ENCODE measurements at regions not wholly inside any gene's neighbourhood (a gene's known extent, or its start where the extent isn't known, plus 50 kb on each side); places are given as distances from the start of the nearest gene placed in this dataset.

DNA sequence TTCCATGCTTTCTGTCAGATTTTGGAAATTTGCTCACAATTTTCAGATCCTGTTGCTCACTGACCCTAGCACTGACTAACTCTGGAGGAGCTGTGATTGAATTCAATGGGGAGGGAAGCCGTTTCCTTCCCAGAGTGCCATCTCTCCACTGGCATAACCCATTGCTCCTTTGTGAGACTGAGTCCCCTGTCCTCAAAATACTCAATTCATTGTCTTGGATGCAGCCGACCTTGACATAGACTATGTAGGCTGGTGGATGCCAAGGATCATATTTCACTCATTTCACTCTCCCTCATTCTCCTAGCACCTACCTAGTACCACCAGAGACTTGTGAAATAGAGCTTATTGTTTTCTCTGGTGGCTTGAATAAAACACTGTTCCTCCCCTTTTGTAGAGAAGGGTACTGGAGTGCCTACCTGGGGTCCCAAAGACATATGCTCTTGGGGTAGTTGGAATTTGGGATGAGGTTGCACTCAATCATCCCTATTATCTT is 511.3 kb upstream of the ZMIZ1 start:
- no peak overlapping the region for H3K4me3 ChIP-seq (ENCODE audit: low read length)
- no peaks in the 10 kb centered on the region for H3K27me3 ChIP-seq (replicated peaks; ENCODE audit: control insufficient read depth, insufficient read depth, low read length)
- no peak overlapping the region for H3K9ac ChIP-seq (ENCODE audit: low read length)
- H3K4me1 ChIP-seq (ENCODE audit: control insufficient read depth, insufficient read depth, low read length), result peaks cover 12% of the 10 kb centered on the region
- DNase-seq (ENCODE audit: low read depth), result no peak
- H3K36me3 ChIP-seq (ENCODE audit: control insufficient read depth, insufficient read depth, low read length, severe bottlenecking), result no peaks in the 10 kb centered on the region
- no peaks in the 10 kb centered on the region for H3K9me3 ChIP-seq (ENCODE audit: control insufficient read depth, low read length)

DNA sequence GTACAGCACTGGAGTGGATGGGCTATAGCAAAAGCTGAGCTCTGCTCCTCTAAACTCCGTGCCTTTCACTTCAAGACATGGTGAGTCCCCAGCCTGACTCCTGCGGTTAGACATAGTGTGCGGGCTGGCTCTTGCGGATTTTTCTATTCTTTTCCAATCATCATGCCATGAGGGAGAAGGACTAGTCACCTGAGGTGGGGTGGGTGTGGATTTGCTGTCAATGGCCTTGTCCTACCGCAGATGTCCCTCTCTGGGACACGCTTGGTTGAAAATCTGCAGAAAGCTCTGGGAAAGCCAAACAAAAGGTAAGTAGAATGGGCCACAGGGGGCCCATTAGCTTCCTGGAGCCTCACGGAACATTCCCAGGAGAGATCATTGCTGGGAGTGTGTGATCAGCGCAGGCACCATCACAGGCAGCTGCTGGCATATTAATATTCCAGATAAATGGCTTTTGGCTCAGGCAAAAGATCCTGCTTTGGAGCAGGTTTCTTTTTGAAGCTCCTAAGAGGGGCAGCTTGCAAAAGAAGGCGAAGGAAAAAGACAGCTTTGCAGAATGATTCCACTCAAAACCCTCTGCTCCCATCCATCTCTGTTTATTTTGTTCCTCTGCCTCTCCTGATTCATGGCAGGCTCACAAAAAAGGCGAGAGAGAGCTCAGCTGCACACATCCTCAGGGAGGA is 509.0 kb upstream of the ZMIZ1 start:
- DNase-seq (ENCODE audit: low read depth), result no peak

GRCh38 chr10:78560341-78560688 is 508.5 kb upstream of the ZMIZ1 start:
- Histone ChIP-seq H3K36me3 (ENCODE audit: control insufficient read depth, insufficient read depth, low read length, severe bottlenecking) (no peaks in the 10 kb centered on the region), H3K9me3 (ENCODE audit: control insufficient read depth, low read length) (no peaks in the 10 kb centered on the region), H3K4me3 (ENCODE audit: low read length) (no peak overlapping the region), H3K4me1 (ENCODE audit: control insufficient read depth, insufficient read depth, low read length) (peaks cover 8% of the 10 kb centered on the region), H3K27me3 (replicated peaks; ENCODE audit: control insufficient read depth, insufficient read depth, low read length) (no peaks in the 10 kb centered on the region), H3K9ac (ENCODE audit: low read length) (no peak overlapping the region)
- no peak for DNase-seq (ENCODE audit: low read depth)

More for the DNA sequence above, 509.0 kb upstream of the ZMIZ1 start:
- peaks cover 8% of the 10 kb centered on the region for H3K4me1 ChIP-seq (ENCODE audit: control insufficient read depth, insufficient read depth, low read length)
- H3K36me3 ChIP-seq (ENCODE audit: control insufficient read depth, insufficient read depth, low read length, severe bottlenecking), result no peaks in the 10 kb centered on the region
- no peaks in the 10 kb centered on the region for H3K27me3 ChIP-seq (replicated peaks; ENCODE audit: control insufficient read depth, insufficient read depth, low read length)
- H3K9ac ChIP-seq (ENCODE audit: low read length), result no peak overlapping the region
- no peak overlapping the region for H3K4me3 ChIP-seq (ENCODE audit: low read length)
- H3K9me3 ChIP-seq (ENCODE audit: control insufficient read depth, low read length), result no peaks in the 10 kb centered on the region

DNA sequence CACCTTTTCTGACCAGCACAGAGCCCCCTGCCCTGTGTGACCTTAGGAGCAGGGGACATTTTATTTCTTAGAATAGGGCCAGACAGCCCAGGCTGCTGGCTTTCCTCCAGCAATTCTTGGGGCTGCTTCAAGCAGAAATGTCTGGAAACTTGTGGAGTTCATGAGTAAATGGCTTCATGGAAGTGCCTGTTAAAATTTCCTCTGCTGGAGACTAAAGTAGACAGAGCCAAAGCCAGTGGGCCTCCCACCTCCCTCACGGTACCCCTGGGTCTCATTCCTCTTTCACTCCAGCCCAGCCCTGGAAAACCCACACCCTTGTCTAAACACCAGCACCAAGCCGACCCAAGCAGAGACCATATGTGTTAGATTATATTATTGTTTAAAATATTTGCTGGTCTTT is 505.5 kb upstream of the ZMIZ1 start:
- DNase-seq (ENCODE audit: low read depth), result peak; percentile 37
- peaks cover 23% of the 10 kb centered on the region for H3K4me1 ChIP-seq (ENCODE audit: control insufficient read depth, insufficient read depth, low read length)

GRCh38 chr10:78565841-78566240 is 502.9 kb upstream of the ZMIZ1 start:
- peaks cover 6% of the 10 kb centered on the region for H3K9me3 ChIP-seq (ENCODE audit: control insufficient read depth, low read length)

More for the DNA sequence above, 505.5 kb upstream of the ZMIZ1 start:
- Histone ChIP-seq H3K27me3 (replicated peaks; ENCODE audit: control insufficient read depth, insufficient read depth, low read length) (no peaks in the 10 kb centered on the region), H3K9me3 (ENCODE audit: control insufficient read depth, low read length) (peaks cover under 1% of the 10 kb centered on the region), H3K36me3 (ENCODE audit: control insufficient read depth, insufficient read depth, low read length, severe bottlenecking) (no peaks in the 10 kb centered on the region), H3K4me3 (ENCODE audit: low read length) (no peak overlapping the region), H3K9ac (ENCODE audit: low read length) (no peak overlapping the region)

DNA sequence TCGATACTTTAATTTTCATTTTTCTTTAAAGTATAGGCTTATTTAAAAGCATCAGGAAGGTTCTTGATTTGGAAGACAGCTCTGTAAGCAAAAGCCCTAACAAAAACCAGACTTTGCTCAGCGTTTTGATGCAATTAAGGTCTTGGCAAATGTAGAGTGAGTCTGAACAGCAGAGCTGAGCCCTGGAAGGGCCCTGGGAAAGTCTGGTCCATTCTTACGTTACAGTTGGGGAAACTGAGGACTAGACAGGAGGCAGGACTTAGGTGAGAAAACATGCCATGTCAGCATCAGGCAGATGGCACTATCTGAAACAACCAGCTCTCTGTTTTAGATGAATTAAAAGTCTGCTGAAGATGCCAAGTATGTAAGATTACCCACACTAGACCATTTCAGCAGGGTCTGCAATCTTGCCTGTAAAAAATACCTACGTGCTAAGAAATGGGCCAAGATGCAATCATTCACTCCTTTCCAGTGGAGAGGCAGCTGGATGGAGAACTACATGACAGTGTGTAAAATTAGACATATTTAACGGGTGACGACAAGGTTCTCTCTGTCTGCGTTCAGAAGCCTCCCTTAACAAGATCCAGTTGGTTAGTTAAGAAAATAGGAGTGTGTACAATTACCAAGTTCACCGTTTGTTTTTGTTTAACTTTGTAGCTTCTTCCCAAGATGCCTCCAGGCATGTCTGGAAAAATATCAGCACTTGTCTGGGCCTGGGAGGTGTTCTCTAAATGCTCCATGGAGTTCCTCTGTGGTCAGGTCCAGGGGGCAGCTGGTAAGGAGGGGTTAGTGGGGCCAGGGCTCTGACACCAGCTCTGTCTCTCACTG is 502.3 kb upstream of the ZMIZ1 start:
- Histone ChIP-seq H3K4me3 (ENCODE audit: low read length) (no peak overlapping the region), H3K4me1 (ENCODE audit: control insufficient read depth, insufficient read depth, low read length) (peaks cover 28% of the 10 kb centered on the region), H3K27me3 (replicated peaks; ENCODE audit: control insufficient read depth, insufficient read depth, low read length) (no peaks in the 10 kb centered on the region), H3K9me3 (ENCODE audit: control insufficient read depth, low read length) (peaks cover 6% of the 10 kb centered on the region), H3K9ac (ENCODE audit: low read length) (peak overlapping the region; percentile 31), H3K36me3 (ENCODE audit: control insufficient read depth, insufficient read depth, low read length, severe bottlenecking) (no peaks in the 10 kb centered on the region)
- DNase-seq (ENCODE audit: low read depth), result peak; percentile 44

More at GRCh38 chr10:78565841-78566240, 502.9 kb upstream of the ZMIZ1 start:
- DNase-seq (ENCODE audit: low read depth), result no peak
- H3K36me3 ChIP-seq (ENCODE audit: control insufficient read depth, insufficient read depth, low read length, severe bottlenecking), result no peaks in the 10 kb centered on the region
- peaks cover 22% of the 10 kb centered on the region for H3K4me1 ChIP-seq (ENCODE audit: control insufficient read depth, insufficient read depth, low read length)
- no peaks in the 10 kb centered on the region for H3K27me3 ChIP-seq (replicated peaks; ENCODE audit: control insufficient read depth, insufficient read depth, low read length)
- H3K4me3 ChIP-seq (ENCODE audit: low read length), result no peak overlapping the region
- H3K9ac ChIP-seq (ENCODE audit: low read length), result no peak overlapping the region

DNA sequence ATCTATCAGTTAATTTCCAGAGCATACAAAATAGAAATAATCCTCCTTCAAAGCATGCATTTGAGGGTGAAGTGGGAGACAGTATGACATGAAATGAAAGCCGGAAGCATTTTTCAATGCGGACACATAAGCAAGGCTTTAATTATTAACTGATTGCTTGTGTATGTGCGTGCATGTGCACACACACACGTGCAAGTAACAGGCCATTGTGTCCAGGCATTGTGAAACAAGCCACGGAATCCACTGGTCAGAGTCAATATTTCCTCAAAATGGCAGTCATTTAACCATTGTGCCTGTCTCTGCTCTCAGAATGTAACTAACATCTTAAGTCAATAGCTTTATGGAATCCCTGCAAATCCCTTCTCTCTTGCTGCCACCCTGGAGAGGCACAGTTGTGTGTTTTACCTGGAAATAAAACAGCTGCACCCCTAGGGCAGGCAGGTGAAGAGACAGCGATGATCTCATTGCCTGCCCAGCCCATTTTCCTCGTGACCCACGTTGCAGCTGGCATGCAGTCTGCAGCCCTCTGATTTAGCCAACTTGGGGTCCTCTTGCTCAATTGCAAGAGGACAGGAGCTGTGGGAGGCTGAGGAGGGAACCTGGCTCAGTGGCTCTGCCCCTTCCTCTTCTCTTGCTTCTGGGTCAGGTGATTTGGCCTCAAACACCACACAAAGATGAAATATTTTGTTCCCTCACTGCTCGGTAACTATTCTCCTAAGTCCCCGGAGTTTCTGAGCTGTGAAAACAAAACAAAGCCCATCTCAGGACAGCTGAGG is 500.9 kb upstream of the ZMIZ1 start:
- H3K36me3 ChIP-seq (ENCODE audit: control insufficient read depth, insufficient read depth, low read length, severe bottlenecking), result no peaks in the 10 kb centered on the region
- H3K4me3 ChIP-seq (ENCODE audit: low read length), result no peak overlapping the region
- H3K27me3 ChIP-seq (replicated peaks; ENCODE audit: control insufficient read depth, insufficient read depth, low read length), result no peaks in the 10 kb centered on the region
- no peak overlapping the region for H3K9ac ChIP-seq (ENCODE audit: low read length)
- H3K9me3 ChIP-seq (ENCODE audit: control insufficient read depth, low read length), result peaks cover 6% of the 10 kb centered on the region
- DNase-seq (ENCODE audit: low read depth), result no peak
- H3K4me1 ChIP-seq (ENCODE audit: control insufficient read depth, insufficient read depth, low read length), result peaks cover 42% of the 10 kb centered on the region

DNA sequence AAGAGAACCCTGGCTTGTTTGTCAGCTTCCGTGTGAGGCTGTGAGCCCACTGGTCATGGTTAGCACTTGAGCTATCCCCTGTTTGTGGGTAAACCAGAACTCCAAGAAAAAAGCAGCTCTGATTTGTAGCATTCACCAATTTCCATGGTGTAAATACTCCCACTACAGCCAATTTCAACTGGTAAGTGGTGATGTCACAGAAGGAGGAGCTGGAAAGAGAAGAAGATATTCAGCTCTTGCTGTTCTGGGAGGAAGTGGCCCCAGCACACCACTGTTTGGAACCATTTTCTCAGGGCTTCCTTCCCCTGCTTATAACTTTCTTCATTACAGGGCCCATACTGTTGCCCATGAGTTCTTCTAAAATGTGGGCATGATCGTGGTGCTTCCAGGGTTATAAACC is 500.1 kb upstream of the ZMIZ1 start:
- no peak for DNase-seq (ENCODE audit: low read depth)
- no peak overlapping the region for H3K4me3 ChIP-seq (ENCODE audit: low read length)
- peaks cover 6% of the 10 kb centered on the region for H3K9me3 ChIP-seq (ENCODE audit: control insufficient read depth, low read length)
- H3K27me3 ChIP-seq (replicated peaks; ENCODE audit: control insufficient read depth, insufficient read depth, low read length), result no peaks in the 10 kb centered on the region
- H3K9ac ChIP-seq (ENCODE audit: low read length), result no peak overlapping the region
- no peaks in the 10 kb centered on the region for H3K36me3 ChIP-seq (ENCODE audit: control insufficient read depth, insufficient read depth, low read length, severe bottlenecking)
- peaks cover 49% of the 10 kb centered on the region for H3K4me1 ChIP-seq (ENCODE audit: control insufficient read depth, insufficient read depth, low read length)

DNA sequence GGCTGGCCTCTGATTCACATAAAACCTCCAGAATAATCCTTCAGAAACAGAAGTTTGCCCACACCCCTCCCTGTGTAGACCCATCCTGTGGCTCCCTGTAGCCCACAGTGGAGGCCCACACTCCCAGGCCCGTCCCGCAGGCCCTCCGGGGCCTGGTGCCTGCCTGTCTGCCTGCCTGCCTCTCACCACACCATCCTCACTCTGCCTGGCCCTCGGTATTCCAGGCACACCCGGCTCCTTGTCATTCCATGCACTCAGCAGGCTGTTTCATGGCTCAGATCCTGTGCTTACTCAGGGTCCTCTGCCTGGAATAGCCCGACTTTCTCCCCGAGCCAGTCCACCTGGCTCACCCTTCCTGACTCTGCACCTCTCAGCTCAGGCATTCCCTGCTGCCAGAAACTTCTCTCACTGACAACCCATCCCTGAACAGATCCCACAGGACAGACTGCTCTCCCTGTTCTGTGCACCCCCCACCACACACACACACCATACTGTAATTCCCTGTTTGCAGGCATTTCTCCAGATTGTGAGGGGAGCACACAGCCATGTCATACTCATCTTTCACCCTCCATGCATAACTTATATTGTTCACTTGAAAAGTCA is 498.0 kb upstream of the ZMIZ1 start:
- peak overlapping the region; percentile 67 for H3K9ac ChIP-seq (ENCODE audit: low read length)
- H3K4me1 ChIP-seq (ENCODE audit: control insufficient read depth, insufficient read depth, low read length), result peaks cover 52% of the 10 kb centered on the region
- no peaks in the 10 kb centered on the region for H3K27me3 ChIP-seq (replicated peaks; ENCODE audit: control insufficient read depth, insufficient read depth, low read length)
- H3K9me3 ChIP-seq (ENCODE audit: control insufficient read depth, low read length), result peaks cover 6% of the 10 kb centered on the region
- DNase-seq (ENCODE audit: low read depth), result no peak
- H3K36me3 ChIP-seq (ENCODE audit: control insufficient read depth, insufficient read depth, low read length, severe bottlenecking), result no peaks in the 10 kb centered on the region
- no peak overlapping the region for H3K4me3 ChIP-seq (ENCODE audit: low read length)

DNA sequence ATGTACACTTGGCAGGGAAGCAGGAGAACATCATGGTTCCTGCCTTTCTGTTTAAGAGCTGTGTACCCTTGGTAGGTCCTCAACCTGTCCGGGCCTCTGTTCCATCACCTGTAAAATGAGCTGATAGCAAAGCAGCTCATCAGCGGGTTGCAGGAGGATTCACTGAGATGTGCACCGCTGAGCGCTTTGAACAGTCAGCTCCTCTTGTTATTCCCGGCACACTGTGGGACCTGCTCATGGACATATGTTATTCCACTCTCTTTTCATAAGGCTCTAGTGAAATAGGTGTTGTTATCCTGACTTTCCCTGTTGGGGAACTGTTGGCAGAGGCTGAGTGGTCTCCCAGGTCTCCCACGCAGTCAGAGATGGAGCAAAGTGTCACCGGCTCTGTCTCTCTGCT is 497.5 kb upstream of the ZMIZ1 start:
- no peak for DNase-seq (ENCODE audit: low read depth)
- no peaks in the 10 kb centered on the region for H3K36me3 ChIP-seq (ENCODE audit: control insufficient read depth, insufficient read depth, low read length, severe bottlenecking)
- peaks cover 47% of the 10 kb centered on the region for H3K4me1 ChIP-seq (ENCODE audit: control insufficient read depth, insufficient read depth, low read length)
- H3K4me3 ChIP-seq (ENCODE audit: low read length), result no peak overlapping the region
- peaks cover 6% of the 10 kb centered on the region for H3K9me3 ChIP-seq (ENCODE audit: control insufficient read depth, low read length)
- peak overlapping the region; percentile 67 for H3K9ac ChIP-seq (ENCODE audit: low read length)
- H3K27me3 ChIP-seq (replicated peaks; ENCODE audit: control insufficient read depth, insufficient read depth, low read length), result no peaks in the 10 kb centered on the region

DNA sequence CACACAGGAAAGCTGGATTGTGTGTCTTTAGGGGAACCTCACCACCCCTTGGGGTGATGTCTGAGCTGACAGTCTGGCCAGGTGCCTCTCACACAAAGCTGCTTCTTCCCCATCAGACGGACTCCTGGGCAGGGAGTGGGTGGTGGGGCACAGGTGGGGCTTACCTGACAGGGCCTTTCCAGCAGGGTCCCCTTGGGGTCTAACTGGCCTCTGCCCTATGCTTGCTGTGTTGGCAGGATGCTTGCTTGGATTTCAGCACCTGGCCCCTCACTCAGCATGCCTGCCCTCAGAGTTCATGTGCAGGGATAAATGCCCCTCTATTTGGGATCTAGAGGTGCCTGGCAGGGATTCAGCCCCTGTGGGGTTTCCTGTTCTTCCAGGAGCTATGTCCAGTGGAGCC is 496.9 kb upstream of the ZMIZ1 start:
- H3K36me3 ChIP-seq (ENCODE audit: control insufficient read depth, insufficient read depth, low read length, severe bottlenecking), result no peaks in the 10 kb centered on the region
- H3K9ac ChIP-seq (ENCODE audit: low read length), result peak overlapping the region; percentile 56
- no peak for DNase-seq (ENCODE audit: low read depth)
- peaks cover 41% of the 10 kb centered on the region for H3K4me1 ChIP-seq (ENCODE audit: control insufficient read depth, insufficient read depth, low read length)
- H3K9me3 ChIP-seq (ENCODE audit: control insufficient read depth, low read length), result peaks cover 6% of the 10 kb centered on the region
- H3K27me3 ChIP-seq (replicated peaks; ENCODE audit: control insufficient read depth, insufficient read depth, low read length), result no peaks in the 10 kb centered on the region
- H3K4me3 ChIP-seq (ENCODE audit: low read length), result no peak overlapping the region
